WERI-Rb-1 (cell line): ENCODE measurements at regions not wholly inside any gene's neighbourhood (a gene's known extent, or its start where the extent isn't known, plus 50 kb on each side); places are given as distances from the start of the nearest gene placed in this dataset.

Experiments used
- DNase-seq: peaks from one replicate; pipeline ENCODE4 v3.0.0-alpha.2; 2020
- H3K27ac ChIP-seq: fragments of 250-450 bp; sonication (Bioruptor Pico); 2 replicates; pipeline ENCODE4 v1.5.1; 2020; ENCODE audit warnings: mild to moderate bottlenecking, moderate library complexity
- H3K27me3 ChIP-seq: fragments of 250-450 bp; sonication (Bioruptor Pico); 2 replicates; pipeline ENCODE4 v1.5.1; 2021; ENCODE audit warnings: mild to moderate bottlenecking, low read depth, moderate library complexity; ENCODE audit not compliant: insufficient read depth, severe bottlenecking
- H3K36me3 ChIP-seq: fragments of 250-450 bp; sonication (Bioruptor Pico); 2 replicates; pipeline ENCODE4 v1.5.1; 2020; ENCODE audit warnings: mild to moderate bottlenecking, moderate library complexity
- H3K4me3 ChIP-seq: 2 replicates; pipeline ENCODE4 v1.5.1; 2011; ENCODE audit warnings: low read depth, mild to moderate bottlenecking, control low read depth, low read length
- H3K9me3 ChIP-seq: fragments of 250-450 bp; sonication (Bioruptor Pico); 2 replicates; pipeline ENCODE4 v1.5.1; 2021; ENCODE audit warnings: mild to moderate bottlenecking, moderate library complexity; ENCODE audit not compliant: severe bottlenecking
- CTCF ChIP-seq: IDR thresholded peaks from 2 replicates; pipeline ENCODE4 v1.5.1; 2011; ENCODE audit warnings: low read depth, mild to moderate bottlenecking, control low read depth, inconsistent platforms, low read length

- no peak for TF ChIP-seq CTCF
- H3K27ac ChIP-seq = no peak overlapping the region
- DNase-seq = no peak
- H3K4me3 ChIP-seq = no peak overlapping the region
- H3K36me3 ChIP-seq = no peaks in the 10 kb centered on the region
- no peaks in the 10 kb centered on the region for H3K9me3 ChIP-seq
- no peaks in the 10 kb centered on the region for H3K27me3 ChIP-seq
Observed at GRCh38 chr1:188846468-188846867, 1631.2 kb downstream of the BRINP3 start.

GRCh38 chr1:188857526-188858087 is 1620.1 kb downstream of the BRINP3 start:
- Histone ChIP-seq H3K9me3 (no peaks in the 10 kb centered on the region), H3K27me3 (no peaks in the 10 kb centered on the region), H3K4me3 (no peak overlapping the region), H3K36me3 (no peaks in the 10 kb centered on the region), H3K27ac (no peak overlapping the region)
- no peak for DNase-seq
- no peak for TF ChIP-seq CTCF

- H3K27me3 ChIP-seq = no peaks in the 10 kb centered on the region
- DNase-seq = no peak
- no peaks in the 10 kb centered on the region for H3K36me3 ChIP-seq
- no peak overlapping the region for H3K27ac ChIP-seq
- no peaks in the 10 kb centered on the region for H3K9me3 ChIP-seq
- TF ChIP-seq CTCF = no peak
- H3K4me3 ChIP-seq = no peak overlapping the region
Observed at GRCh38 chr1:188867614-188868013, 1610.0 kb downstream of the BRINP3 start.

- no peak for DNase-seq
- H3K36me3 ChIP-seq = no peaks in the 10 kb centered on the region
- TF ChIP-seq CTCF = no peak
- no peak overlapping the region for H3K4me3 ChIP-seq
- no peaks in the 10 kb centered on the region for H3K27me3 ChIP-seq
- no peaks in the 10 kb centered on the region for H3K9me3 ChIP-seq
- no peak overlapping the region for H3K27ac ChIP-seq
Observed at GRCh38 chr1:188871164-188871563, 1606.5 kb downstream of the BRINP3 start.

- DNase-seq = no peak
- TF ChIP-seq CTCF = no peak
- Histone ChIP-seq H3K4me3 (no peak overlapping the region), H3K9me3 (no peaks in the 10 kb centered on the region), H3K27me3 (no peaks in the 10 kb centered on the region), H3K27ac (no peak overlapping the region), H3K36me3 (no peaks in the 10 kb centered on the region)
Observed at GRCh38 chr1:188872376-188872775, 1605.3 kb downstream of the BRINP3 start.

GRCh38 chr1:188877668-188878067 is 1600.0 kb downstream of the BRINP3 start:
- no peak for DNase-seq
- Histone ChIP-seq H3K27ac (no peak overlapping the region), H3K27me3 (no peaks in the 10 kb centered on the region), H3K36me3 (no peaks in the 10 kb centered on the region), H3K4me3 (no peak overlapping the region), H3K9me3 (no peaks in the 10 kb centered on the region)
- no peak for TF ChIP-seq CTCF
